K562 (cell line): ENCODE measurements at regions not wholly inside any gene's neighbourhood (a gene's known extent, or its start where the extent isn't known, plus 50 kb on each side); places are given as distances from the start of the nearest gene placed in this dataset.

Source experiments
- ATAC-seq: fragments of 200-7000 bp; cut with Tn5 transposase; 3 replicates; pipeline ENCODE4 v1.9.1; 2020; ENCODE audit warnings: moderate library complexity
- BruUV-seq: library from RNA; stranded (reverse); fragments of 400-500 nt; replicated peaks from 2 replicates; lab custom pipeline; 2021; lab: Mats Ljungman, UMichigan
- CTCF ChIA-PET: fragments of 300-600 bp; formaldehyde crosslinking; extraction: SDS; loops from one replicate; lab custom pipeline; 2021; ENCODE audit warnings: low intra/inter-chr PET ratio; lab: Yijun Ruan, JAX
- POLR2A ChIA-PET: fragments of 300-600, 350-650 bp; sonication (Branson Sonifier 250); formaldehyde crosslinking; extraction: SDS; loops from one replicate; lab custom pipeline; 2021; ENCODE audit warnings: antibody characterized with exemption, inconsistent platforms; lab: Yijun Ruan, JAX
- DNase-seq, 4 experiments: peaks; one replicate each; pipeline versions ENCODE4 v3.0.0 to v3.0.0-alpha.2; 2011 to 2018; ENCODE audit warnings: low spot score in 3 of 4, mixed read lengths in 3 of 4; ENCODE audit errors: extremely low read depth in 1 of 4
- FAIRE-seq: peaks from 2 replicates; lab custom pipeline; 2011; peaks lifted over from hg19 to GRCh38; lab: Jason Lieb, UNC
- H2AFZ ChIP-seq: 2 replicates; pipeline ENCODE4 v1.6.0; 2011; ENCODE audit warnings: low read depth, low read length, control low read depth, inconsistent platforms
- H3K27ac ChIP-seq: fragments of 200-600 bp; 3 replicates; pipeline ENCODE4 v1.8.0; 2011; ENCODE audit warnings: low read depth, mild to moderate bottlenecking, control low read depth, inconsistent platforms, low read length, moderate library complexity, mixed read lengths; ENCODE audit errors: extremely low read depth
- H3K27me3 ChIP-seq, 2 experiments: fragments of 300-600 bp in 1 of 2; 2 replicates in 1 of 2; 3 replicates in 1 of 2; pipeline versions ENCODE4 v1.6.0 to v1.8.0; 2011; ENCODE audit warnings: inconsistent platforms in 2 of 2, low read length in 2 of 2, mild to moderate bottlenecking in 1 of 2, mixed read lengths in 1 of 2, moderate library complexity in 1 of 2; ENCODE audit not compliant: control insufficient read depth in 2 of 2, insufficient read depth in 2 of 2
- H3K36me3 ChIP-seq: fragments of 300-600 bp; 3 replicates; pipeline ENCODE4 v1.8.0; 2011; ENCODE audit warnings: mild to moderate bottlenecking, low read length, inconsistent platforms; ENCODE audit not compliant: control insufficient read depth, insufficient read depth
- H3K4me1 ChIP-seq, 2 experiments: fragments of 200-600 bp in 1 of 2; replicated peaks in 1 of 2; 2 replicates in 1 of 2; 3 replicates in 1 of 2; pipeline versions ENCODE4 v1.5.1 to v1.8.0; 2011; ENCODE audit warnings: inconsistent platforms in 2 of 2, low read length in 2 of 2, mild to moderate bottlenecking in 1 of 2, mixed read lengths in 1 of 2, moderate library complexity in 1 of 2; ENCODE audit not compliant: control insufficient read depth in 2 of 2, insufficient read depth in 2 of 2
- H3K4me2 ChIP-seq: 2 replicates; pipeline ENCODE4 v1.6.1; 2011; ENCODE audit warnings: low read length, control low read depth, inconsistent platforms, mixed read lengths; ENCODE audit not compliant: insufficient read depth
- H3K4me3 ChIP-seq: fragments of 200-600 bp; sonication (generic), shearing (Covaris generic); 2 replicates; pipeline ENCODE4 v1.5.1; 2016; ENCODE audit warnings: control low read depth, inconsistent platforms
- H3K79me2 ChIP-seq: fragments of 200-600 bp; 3 replicates; pipeline ENCODE4 v1.8.0; 2011; ENCODE audit warnings: low read length, inconsistent platforms; ENCODE audit not compliant: control insufficient read depth, insufficient read depth
- H3K9ac ChIP-seq, 2 experiments: 2 replicates each; pipeline versions ENCODE4 v1.6.0 to v1.6.1; 2011; ENCODE audit warnings: low read depth in 2 of 2, low read length in 2 of 2, control low read depth in 1 of 2, inconsistent platforms in 1 of 2, mild to moderate bottlenecking in 1 of 2, mixed read lengths in 1 of 2; ENCODE audit not compliant: insufficient read depth in 1 of 2
- H3K9me1 ChIP-seq: one replicate; pipeline ENCODE4 v1.6.0; 2011; ENCODE audit warnings: inconsistent platforms, mild to moderate bottlenecking, low read length, moderate library complexity; ENCODE audit not compliant: control insufficient read depth, insufficient read depth
- H3K9me3 ChIP-seq: replicated peaks from 2 replicates; pipeline ENCODE4 v1.5.1; 2011; ENCODE audit warnings: low read depth, low read length, inconsistent platforms; ENCODE audit not compliant: control insufficient read depth, insufficient read depth
- H4K20me1 ChIP-seq: replicated peaks from 2 replicates; pipeline ENCODE4 v1.6.1; 2011; ENCODE audit warnings: low read length, inconsistent platforms, mixed read lengths; ENCODE audit not compliant: control insufficient read depth, insufficient read depth
- ARID4B ChIP-seq: sonication (generic); formaldehyde crosslinking; IDR thresholded peaks from 2 replicates; pipeline ENCODE4 v1.8.0; 2022; ENCODE audit warnings: mild to moderate bottlenecking, missing genetic modification reagents
- ATF2 ChIP-seq: sonication (generic); formaldehyde crosslinking; IDR thresholded peaks from 2 replicates; pipeline ENCODE4 v1.8.1; 2022; ENCODE audit warnings: missing genetic modification reagents
- E2F8 ChIP-seq: fragments of 450-650 bp; IDR thresholded peaks from 2 replicates; pipeline ENCODE4 v1.7.1; 2018; ENCODE audit warnings: mild to moderate bottlenecking, low read depth; ENCODE audit not compliant: partially characterized antibody
- MIER1 ChIP-seq: fragments of 450-650 bp; IDR thresholded peaks from 2 replicates; pipeline ENCODE4 v1.6.1; 2016; ENCODE audit warnings: antibody characterized with exemption, mild to moderate bottlenecking, low read depth
- SUPT5H ChIP-seq: fragments of 450-650 bp; IDR thresholded peaks from 2 replicates; pipeline ENCODE4 v1.6.1; 2016
- TAF1 ChIP-seq: IDR thresholded peaks from 2 replicates; pipeline ENCODE4 v1.6.1; 2011; ENCODE audit warnings: mild to moderate bottlenecking, low read length, moderate library complexity; ENCODE audit not compliant: insufficient read depth, control insufficient read depth, severe bottlenecking; ENCODE audit errors: extremely low read depth
- TAF9B ChIP-seq: fragments of 450-650 bp; IDR thresholded peaks from 2 replicates; pipeline ENCODE4 v1.6.1; 2018; ENCODE audit warnings: mild to moderate bottlenecking; ENCODE audit not compliant: partially characterized antibody
- ZNF561 ChIP-seq: fragments of 450-650 bp; formaldehyde crosslinking; conservative IDR thresholded peaks from 2 replicates; pipeline ENCODE4 v1.4.0; 2020; ENCODE audit warnings: mild to moderate bottlenecking, moderate library complexity
- WGBS: fragments of 100-300 bp; shearing (Covaris generic); methylation state at CpG from one replicate; pipeline ENCODE4 v1.1.6; 2016; ENCODE audit warnings: low coverage, mixed read lengths; ENCODE audit not compliant: insufficient coverage; ENCODE audit errors: missing lambda C conversion rate; 5-methylcytosine and 5-hydroxymethylcytosine counted together
- in situ Hi-C: fragments of 300-500 bp; cut with MboI; formaldehyde crosslinking; loops from 4 replicates; pipeline ENCODE4 v1.15.0; 2018; ENCODE audit warnings: inconsistent platforms, mixed read lengths
- intact Hi-C: fragments of 100-400 bp; cut with micrococcal nuclease; formaldehyde crosslinking; loops from 2 replicates; pipeline ENCODE4 v1.14.2; 2022

- intact Hi-C loops = no loop called here
- CTCF ChIA-PET = no interaction called here
- H3K4me3 ChIP-seq = no peak overlapping the region
- H3K27me3 ChIP-seq = no peaks in the 10 kb centered on the region
- no peak overlapping the region for H3K9ac ChIP-seq
- no peaks in the 10 kb centered on the region for H4K20me1 ChIP-seq
- in situ Hi-C loops = no loop called here
- FAIRE-seq (no peak), ATAC-seq (no peak), DNase-seq (no peak)
- POLR2A ChIA-PET = no interaction called here
- no peaks in the 10 kb centered on the region for H3K79me2 ChIP-seq
- H3K27ac ChIP-seq = no peak overlapping the region
- no peaks in the 10 kb centered on the region for H3K36me3 ChIP-seq
- H3K4me1 ChIP-seq = no peaks in the 10 kb centered on the region
- no peaks in the 10 kb centered on the region for H3K9me1 ChIP-seq
- H2AFZ ChIP-seq = no peak overlapping the region
- no peak overlapping the region for H3K4me2 ChIP-seq
- no TSS peak for BruUV-seq
- 0% methylated on average over 4 of the region's 4 CpGs for WGBS
- no peaks in the 10 kb centered on the region for H3K9me3 ChIP-seq
- TF ChIP-seq MIER1 = no peak
These were observed 162.7 kb downstream of the NAF1 start for GRCh38 chr4:163003979-163004378.

GRCh38 chr4:162988530-162988929 lies 178.2 kb downstream of the NAF1 start:
- Histone ChIP-seq H3K9ac (no peak overlapping the region), H3K9me3 (no peaks in the 10 kb centered on the region), H3K4me3 (no peak overlapping the region), H3K9me1 (no peaks in the 10 kb centered on the region), H3K79me2 (no peaks in the 10 kb centered on the region), H4K20me1 (no peaks in the 10 kb centered on the region), H2AFZ (no peak overlapping the region), H3K27ac (no peak overlapping the region), H3K27me3 (peaks cover 0 to 9% of the 10 kb centered on the region in 2 experiments; a peak in 2 of 5 replicates), H3K4me2 (no peak overlapping the region), H3K36me3 (no peaks in the 10 kb centered on the region), H3K4me1 (no peaks in the 10 kb centered on the region)
- ATAC-seq = no peak
- no TSS peak for BruUV-seq
- FAIRE-seq = no peak
- ChIA-PET CTCF (no interaction called here), POLR2A (no interaction called here)
- no peak for DNase-seq
- in situ Hi-C loops (no loop called here), intact Hi-C loops (no loop called here)
- TF ChIP-seq SUPT5H (no peak), ATF2 (CRISPR knock-in tag) (no peak), ARID4B (no peak), E2F8 (no peak), TAF9B (no peak), ZNF561 (CRISPR knock-in tag) (no peak), TAF1 (no peak)
